HG02798 (cell line): ENCODE measurements at regions not wholly inside any gene's neighbourhood (a gene's known extent, or its start where the extent isn't known, plus 50 kb on each side); places are given as distances from the start of the nearest gene placed in this dataset.

Source experiments
- ATAC-seq: cut with Tn5 transposase; IDR thresholded peaks from one replicate; pipeline ENCODE4 v1.9.1; 2021; ENCODE audit warnings: mild to moderate bottlenecking; ENCODE audit not compliant: unreplicated experiment, poor library complexity

DNA sequence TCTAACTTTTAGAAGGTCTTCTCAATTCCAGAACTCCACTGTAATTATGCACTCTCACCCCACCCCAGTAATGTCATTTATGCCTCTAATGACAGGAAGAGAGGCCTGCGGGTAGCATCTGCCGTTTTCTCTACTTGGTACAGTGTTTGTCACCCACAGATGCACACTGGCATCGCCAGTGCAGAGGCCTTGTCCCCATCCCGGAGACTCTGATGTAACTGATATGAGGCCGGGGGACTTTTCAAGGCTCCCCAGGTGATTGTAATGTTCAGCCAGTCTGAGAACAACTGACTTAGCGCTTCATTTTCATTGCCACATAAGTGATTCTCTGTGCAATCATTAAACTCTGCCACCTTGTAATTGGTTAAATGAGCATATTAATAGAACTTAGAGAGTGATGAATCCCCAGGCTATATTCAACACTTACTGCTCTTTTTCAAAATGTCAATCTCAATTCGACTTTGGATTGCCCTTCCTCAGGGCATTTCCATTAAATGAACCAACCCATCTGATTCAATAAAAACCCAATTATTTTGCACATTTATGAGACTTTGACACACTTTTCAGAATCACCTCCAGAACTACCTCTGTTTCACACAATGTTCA, 113.2 kb downstream of the HERPUD2 start:
- ATAC-seq = no peak

GRCh38 chr7:35576031-35576573, 118.8 kb downstream of the HERPUD2 start:
- ATAC-seq = no peak

DNA sequence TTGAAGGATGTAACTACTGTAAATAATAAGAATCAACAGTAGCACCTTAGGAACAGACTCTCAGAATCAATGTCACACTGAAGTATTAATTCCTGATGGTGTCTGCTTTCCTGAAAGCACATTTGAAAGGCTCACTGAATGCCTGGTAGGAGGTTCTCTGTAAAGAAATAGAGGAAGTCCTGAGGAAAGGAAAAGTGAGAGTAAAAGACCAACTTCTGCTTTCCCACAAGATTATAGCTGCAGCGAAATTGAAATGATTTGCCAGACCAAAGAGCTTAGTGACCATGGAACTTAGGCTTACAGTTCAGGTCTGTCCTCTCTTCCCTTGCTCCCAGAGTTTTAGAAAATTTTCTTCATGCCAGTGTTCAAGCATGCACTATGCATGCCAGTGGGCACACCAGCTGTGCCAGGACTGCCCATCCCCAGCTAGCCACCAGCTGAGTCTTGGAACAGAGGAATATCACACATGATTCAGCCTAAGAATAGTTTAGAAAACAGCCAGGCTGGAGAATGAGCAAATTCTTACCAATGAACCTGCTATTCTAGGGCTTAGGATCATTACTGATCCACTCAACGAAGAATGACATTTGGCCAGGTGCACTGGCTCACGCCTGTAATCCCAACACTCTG, 123.2 kb downstream of the HERPUD2 start:
- no peak for ATAC-seq

GRCh38 chr7:35570937-35571336, 124.0 kb downstream of the HERPUD2 start:
- ATAC-seq = no peak

GRCh38 chr7:35565927-35566326, 129.0 kb downstream of the HERPUD2 start:
- ATAC-seq = no peak

DNA sequence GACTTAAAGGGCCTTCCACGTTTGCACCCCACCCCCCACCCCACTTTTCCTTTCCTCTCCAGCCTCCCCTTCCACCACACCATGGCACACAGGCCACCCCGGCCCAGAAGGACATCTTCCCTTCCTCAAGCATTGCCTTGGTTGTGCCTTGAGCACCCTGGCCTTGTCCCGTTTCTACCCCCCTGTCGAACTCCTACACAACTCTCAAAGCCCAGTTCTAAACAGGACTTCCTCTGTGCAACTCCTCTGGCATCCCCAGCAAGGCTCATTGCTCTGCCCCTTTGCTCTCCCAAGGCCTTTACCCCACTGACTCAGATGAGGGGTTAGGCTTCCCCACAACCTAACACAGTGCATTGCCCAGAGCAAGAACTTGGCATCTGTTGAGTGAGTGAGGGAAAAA, 136.1 kb downstream of the HERPUD2 start:
- ATAC-seq = no peak

DNA sequence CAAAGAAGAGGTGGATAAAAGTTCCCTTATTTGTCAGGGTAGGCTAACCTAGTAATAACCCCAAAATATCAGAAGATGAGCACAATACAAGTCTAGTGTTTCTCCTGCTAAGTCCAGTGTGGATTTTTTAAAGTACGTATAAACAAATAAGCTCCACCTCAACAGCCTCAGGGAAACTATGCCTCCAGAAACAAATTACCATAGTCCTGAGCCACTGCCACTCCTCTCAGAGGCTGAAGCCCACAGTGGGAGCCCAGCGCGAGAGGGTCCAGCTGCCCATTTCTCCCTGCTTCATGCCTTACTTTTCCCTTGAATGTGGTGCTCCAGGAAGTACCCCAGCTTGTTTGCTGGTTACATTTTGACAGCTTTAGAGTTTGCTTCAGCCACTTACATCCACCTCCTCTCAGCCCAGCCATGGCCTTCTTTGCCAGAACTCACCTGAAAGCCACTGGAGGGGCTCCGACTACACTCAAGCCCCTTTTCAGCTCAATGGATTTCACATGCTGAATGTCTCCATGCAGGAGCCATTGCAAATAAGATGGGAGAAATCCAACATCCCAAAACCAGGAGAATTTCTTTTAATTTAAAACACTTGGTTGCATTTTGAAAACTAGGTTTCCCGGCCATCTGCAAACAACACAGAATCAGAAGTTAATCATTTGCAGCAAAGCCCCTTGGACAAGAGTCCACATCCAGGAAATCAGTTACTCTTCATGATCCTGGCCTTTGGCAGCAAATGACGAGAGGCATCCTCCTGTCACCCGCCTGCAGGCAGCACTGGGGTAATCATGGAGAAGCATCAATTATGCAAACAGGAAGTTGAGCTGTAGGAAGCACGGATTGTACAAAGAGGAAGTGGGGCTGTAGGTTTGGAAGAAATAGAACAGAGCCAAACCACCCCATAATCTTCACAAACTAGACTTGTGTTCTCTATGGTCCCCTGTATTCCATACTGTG, 138.1 kb downstream of the HERPUD2 start:
- ATAC-seq = no peak

DNA sequence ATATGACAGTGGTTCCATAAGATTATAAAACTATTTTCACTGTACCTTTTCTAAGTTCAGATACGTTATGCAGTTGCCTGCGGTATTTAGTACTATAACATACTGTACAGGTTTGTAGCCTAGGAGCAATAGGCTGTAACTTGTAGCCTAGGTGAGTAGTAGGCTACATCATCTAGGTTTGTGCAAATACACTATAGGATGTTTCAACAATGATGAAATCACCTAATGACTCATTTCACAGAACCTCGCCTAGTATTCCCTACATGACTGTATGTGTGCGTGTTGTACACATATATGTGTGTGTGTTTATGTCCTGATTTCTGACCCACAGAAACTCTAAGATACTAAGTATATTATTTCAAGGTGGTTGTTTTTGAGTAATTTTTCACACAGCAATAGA, 139.0 kb downstream of the HERPUD2 start:
- no peak for ATAC-seq

GRCh38 chr7:35555386-35555785, 139.5 kb downstream of the HERPUD2 start:
- no peak for ATAC-seq

DNA sequence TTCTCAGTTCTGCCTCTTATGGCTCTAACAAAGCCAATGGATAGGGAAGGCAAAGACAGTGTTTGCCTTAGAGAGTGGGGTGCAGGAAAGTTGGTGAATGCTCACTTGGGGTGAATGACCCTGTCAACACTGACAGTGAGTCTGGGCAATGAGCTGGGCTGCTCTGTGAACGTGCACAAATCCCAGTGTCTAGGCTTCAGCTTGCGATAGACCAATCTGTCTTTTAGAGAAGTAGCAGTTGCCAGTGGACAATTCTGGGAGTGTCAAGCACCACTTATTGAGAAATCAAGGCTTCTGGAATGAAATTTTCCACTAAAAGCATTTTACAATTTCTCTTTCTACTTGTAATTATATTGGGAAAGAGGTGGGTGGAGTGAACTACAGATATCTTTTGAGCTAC, 141.4 kb downstream of the HERPUD2 start:
- no peak for ATAC-seq

GRCh38 chr7:35552691-35553090, 142.2 kb downstream of the HERPUD2 start:
- ATAC-seq = no peak

DNA sequence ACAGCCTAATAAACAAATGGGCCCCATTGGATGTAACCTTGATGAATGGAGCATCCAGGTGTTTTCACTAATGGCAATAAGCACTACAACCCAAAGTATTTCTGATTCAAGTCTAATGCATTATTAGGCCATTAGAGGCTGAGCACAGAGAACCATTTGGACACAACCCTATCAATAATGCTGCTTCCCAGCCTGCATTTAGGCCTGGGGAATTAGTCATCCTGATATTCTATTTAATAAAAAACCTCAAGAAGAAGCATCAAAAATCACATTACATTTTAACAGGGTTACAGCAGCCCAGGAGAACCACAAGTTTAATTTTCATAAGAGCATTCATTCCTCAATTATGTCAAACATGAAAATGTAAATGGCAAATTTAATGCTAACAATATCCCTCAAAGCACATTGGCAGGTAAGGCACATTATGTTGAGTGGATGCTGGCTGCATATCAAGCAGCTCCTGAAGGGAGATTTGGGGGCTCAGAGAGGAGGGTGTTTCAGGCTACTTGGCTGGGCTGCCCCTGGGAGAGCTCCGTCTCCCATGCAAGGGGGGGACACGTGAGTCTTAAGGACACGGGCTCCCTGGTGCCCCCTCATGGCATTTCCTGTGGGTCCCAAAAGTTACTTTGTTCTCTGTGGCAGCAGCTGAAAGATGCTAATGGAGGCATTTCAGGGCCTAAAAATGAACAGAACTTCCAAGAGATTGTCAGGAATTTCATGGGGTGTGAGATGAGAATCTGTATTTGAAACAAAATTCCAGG, 143.4 kb downstream of the HERPUD2 start:
- ATAC-seq = no peak

GRCh38 chr7:35550831-35551230, 144.1 kb downstream of the HERPUD2 start:
- no peak for ATAC-seq

DNA sequence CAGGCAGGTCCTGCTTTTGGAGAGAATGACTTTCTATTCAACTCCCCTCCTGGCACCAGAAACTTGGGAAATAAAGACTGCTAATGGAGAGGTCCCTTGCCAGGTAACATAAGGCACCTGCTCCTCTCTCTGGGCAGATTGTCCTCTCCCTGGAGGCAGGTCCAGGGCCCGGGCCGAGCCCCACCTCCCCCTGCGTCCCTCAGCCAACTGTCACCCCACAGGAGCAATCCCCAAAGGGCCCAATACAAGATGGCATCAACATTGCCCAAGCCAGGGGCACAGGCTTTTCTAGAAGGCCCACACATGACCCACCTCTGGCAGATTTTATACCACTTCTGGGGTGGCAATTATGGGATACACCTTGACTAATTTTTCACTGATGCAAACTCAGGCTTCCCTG, 145.2 kb downstream of the HERPUD2 start:
- ATAC-seq = no peak

DNA sequence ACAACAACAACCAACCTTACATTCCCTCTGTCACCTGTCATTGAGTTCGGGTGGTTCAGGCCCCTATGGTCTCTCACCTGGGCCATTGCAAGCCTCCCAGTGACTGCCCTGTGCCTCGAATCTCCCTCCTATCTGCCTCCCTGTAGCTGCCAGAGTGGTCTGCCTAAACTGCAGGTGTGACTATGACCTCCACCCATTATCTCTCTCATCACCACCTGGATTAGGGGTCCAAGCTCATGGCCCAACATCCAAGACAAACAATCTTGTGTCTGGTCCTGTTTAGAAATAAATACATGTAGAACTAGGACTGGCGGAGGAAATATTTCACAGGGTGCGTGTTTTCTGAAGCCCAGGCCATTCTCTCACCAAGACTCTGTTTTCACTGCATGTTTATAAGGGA, 146.6 kb downstream of the HERPUD2 start:
- ATAC-seq = no peak

GRCh38 chr7:35546691-35547429, 148.1 kb downstream of the HERPUD2 start:
- ATAC-seq = no peak

- no peak for ATAC-seq
Observed at GRCh38 chr7:35545831-35546230, 149.1 kb downstream of the HERPUD2 start.

DNA sequence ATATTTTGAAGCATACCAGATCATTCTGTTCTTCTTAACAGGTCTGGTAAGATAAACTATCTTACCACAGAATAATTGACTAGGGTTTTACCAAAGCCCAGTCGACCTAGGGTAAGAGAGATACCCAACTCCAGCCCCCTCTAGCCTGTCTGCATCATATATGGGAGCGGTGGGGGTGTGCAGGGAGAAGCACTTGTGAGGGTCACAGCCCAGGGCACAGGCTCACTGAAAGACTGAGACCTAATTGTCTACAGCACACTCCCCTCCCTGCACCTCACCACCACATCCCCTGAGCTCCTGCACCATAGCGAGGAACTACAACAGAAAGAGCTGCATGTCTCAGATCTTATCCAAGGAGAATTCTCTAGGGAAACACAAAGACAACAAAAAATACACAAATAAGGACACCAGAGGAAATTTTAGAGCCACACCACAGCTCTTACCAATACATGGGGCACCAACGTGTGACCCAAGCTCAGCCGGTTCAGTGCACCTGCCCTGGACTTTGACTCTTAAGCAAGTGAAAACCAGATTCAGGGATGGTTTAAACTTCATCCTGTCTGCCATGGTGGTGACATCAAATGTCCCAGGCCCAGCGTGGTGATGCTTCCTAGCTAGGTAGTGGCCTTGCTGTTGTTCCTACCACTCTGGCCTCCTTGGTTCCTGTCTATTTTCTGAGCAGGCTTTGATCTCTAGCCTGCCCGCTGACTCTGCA, 150.8 kb downstream of the HERPUD2 start:
- ATAC-seq = no peak
